H9 (cell line): ENCODE measurements at regions not wholly inside any gene's neighbourhood (a gene's known extent, or its start where the extent isn't known, plus 50 kb on each side); places are given as distances from the start of the nearest gene placed in this dataset.

Experiments used
- DNase-seq: peaks from one replicate; pipeline ENCODE4 v3.0.0-alpha.2; 2017
- H2AFZ ChIP-seq: one replicate; pipeline ENCODE4 v1.6.1; 2013; ENCODE audit warnings: mild to moderate bottlenecking, low read length, control low read depth, moderate library complexity
- H2AK5ac ChIP-seq: 2 replicates; pipeline ENCODE4 v1.6.1; 2013; ENCODE audit warnings: low read length, control low read depth, mixed read lengths; ENCODE audit not compliant: insufficient read length
- H2BK120ac ChIP-seq: one replicate; pipeline ENCODE4 v1.6.1; 2013; ENCODE audit warnings: low read depth, mild to moderate bottlenecking, low read length, control low read depth, inconsistent platforms; ENCODE audit not compliant: poor library complexity, severe bottlenecking
- H2BK12ac ChIP-seq: 2 replicates; pipeline ENCODE4 v1.6.1; 2013; ENCODE audit warnings: low read length, control low read depth, mixed read lengths, low read depth; ENCODE audit not compliant: insufficient read length
- H2BK15ac ChIP-seq: 2 replicates; pipeline ENCODE4 v1.6.1; 2013; ENCODE audit warnings: low read depth, low read length, control low read depth
- H2BK20ac ChIP-seq: one replicate; pipeline ENCODE4 v1.6.1; 2013; ENCODE audit warnings: low read depth, mild to moderate bottlenecking, low read length, control low read depth, inconsistent platforms; ENCODE audit not compliant: poor library complexity, severe bottlenecking
- H2BK5ac ChIP-seq: 2 replicates; pipeline ENCODE4 v1.6.1; 2013; ENCODE audit warnings: low read length, control low read depth, mixed read lengths; ENCODE audit not compliant: insufficient read length
- H3K14ac ChIP-seq: 2 replicates; pipeline ENCODE4 v1.6.1; 2013; ENCODE audit warnings: low read length, control low read depth; ENCODE audit not compliant: insufficient read depth
- H3K18ac ChIP-seq: 2 replicates; pipeline ENCODE4 v1.6.1; 2013; ENCODE audit warnings: low read depth, mild to moderate bottlenecking, mixed read lengths, low read length, control low read depth; ENCODE audit not compliant: insufficient read length
- H3K23ac ChIP-seq: 2 replicates; pipeline ENCODE4 v1.6.1; 2013; ENCODE audit warnings: low read length, control low read depth, mixed read lengths, low read depth; ENCODE audit not compliant: insufficient read length
- H3K23me2 ChIP-seq: 2 replicates; pipeline ENCODE4 v1.6.1; 2013; ENCODE audit warnings: low read depth, mild to moderate bottlenecking, mixed read lengths, low read length, control low read depth; ENCODE audit not compliant: insufficient read length, poor library complexity, severe bottlenecking
- H3K27ac ChIP-seq: 2 replicates; pipeline ENCODE4 v1.5.1; 2013; ENCODE audit warnings: low read length, control low read depth, mixed read lengths, low read depth; ENCODE audit not compliant: insufficient read length
- H3K27me3 ChIP-seq: 2 replicates; pipeline ENCODE4 v1.6.1; 2013; ENCODE audit warnings: low read length, control low read depth, inconsistent platforms; ENCODE audit not compliant: insufficient read depth
- H3K4ac ChIP-seq: 2 replicates; pipeline ENCODE4 v1.6.1; 2013; ENCODE audit warnings: low read depth, mild to moderate bottlenecking, control low read depth, inconsistent platforms, low read length, moderate library complexity
- H3K4me1 ChIP-seq: 2 replicates; pipeline ENCODE4 v1.6.1; 2013; ENCODE audit warnings: low read length, control low read depth, inconsistent platforms; ENCODE audit not compliant: insufficient read depth
- H3K4me2 ChIP-seq: 2 replicates; pipeline ENCODE4 v1.6.1; 2013; ENCODE audit warnings: low read length, control low read depth, mixed read lengths; ENCODE audit not compliant: insufficient read length, insufficient read depth
- H3K56ac ChIP-seq: 2 replicates; pipeline ENCODE4 v1.6.1; 2013; ENCODE audit warnings: low read depth, mild to moderate bottlenecking, mixed read lengths, low read length, control low read depth; ENCODE audit not compliant: insufficient read length
- H3K79me1 ChIP-seq: 2 replicates; pipeline ENCODE4 v1.6.1; 2013; ENCODE audit warnings: low read depth, mild to moderate bottlenecking, moderate library complexity, low read length, control low read depth, inconsistent platforms; ENCODE audit not compliant: insufficient read depth, poor library complexity, severe bottlenecking
- H3K79me2 ChIP-seq: 2 replicates; pipeline ENCODE4 v1.6.1; 2013; ENCODE audit warnings: low read length, control low read depth, inconsistent platforms; ENCODE audit not compliant: insufficient read depth
- H3K9ac ChIP-seq: 2 replicates; pipeline ENCODE4 v1.6.1; 2013; ENCODE audit warnings: low read length, control low read depth, mixed read lengths; ENCODE audit not compliant: insufficient read length; ENCODE audit errors: extremely low read depth
- H3K9me3 ChIP-seq: one replicate; pipeline ENCODE4 v1.6.1; 2013; ENCODE audit warnings: low read depth, low read length, inconsistent platforms; ENCODE audit not compliant: control insufficient read depth
- H3T11ph ChIP-seq: one replicate; pipeline ENCODE4 v1.6.1; 2013; ENCODE audit warnings: mild to moderate bottlenecking, low read length, control low read depth, inconsistent platforms
- H4K20me1 ChIP-seq: one replicate; pipeline ENCODE4 v1.6.1; 2013; ENCODE audit not compliant: control insufficient read depth, insufficient read length, insufficient read depth
- H4K5ac ChIP-seq: 2 replicates; pipeline ENCODE4 v1.6.1; 2013; ENCODE audit warnings: low read depth, mild to moderate bottlenecking, mixed read lengths, low read length, control low read depth; ENCODE audit not compliant: insufficient read length
- H4K8ac ChIP-seq: replicated peaks from 2 replicates; pipeline ENCODE4 v1.6.1; 2013; ENCODE audit warnings: low read length, control low read depth, mixed read lengths, low read depth; ENCODE audit not compliant: insufficient read length
- H4K91ac ChIP-seq: 2 replicates; pipeline ENCODE4 v1.6.1; 2013; ENCODE audit warnings: low read depth, mild to moderate bottlenecking, moderate library complexity, mixed read lengths, low read length, control low read depth; ENCODE audit not compliant: insufficient read length
- H3K27ac Mint-ChIP-seq, 3 experiments: 2 replicates in 2 of 3; 3 replicates in 1 of 3; pipeline ENCODE4 v1.8.0; 2020 to 2021; ENCODE audit warnings: mixed read lengths in 3 of 3, mild to moderate bottlenecking in 1 of 3, moderate library complexity in 1 of 3
- H3K27me3 Mint-ChIP-seq: 2 replicates; pipeline ENCODE4 v1.8.0; 2021; ENCODE audit warnings: low read depth, mild to moderate bottlenecking, moderate library complexity, mixed read lengths
- H3K36me3 Mint-ChIP-seq, 3 experiments: 2 replicates in 2 of 3; 3 replicates in 1 of 3; pipeline ENCODE4 v1.8.0; 2020 to 2021; ENCODE audit warnings: low read depth in 3 of 3, mixed read lengths in 3 of 3; ENCODE audit not compliant: insufficient read depth in 1 of 3
- H3K4me1 Mint-ChIP-seq, 2 experiments: 2 replicates each; pipeline ENCODE4 v1.8.0; 2020; ENCODE audit warnings: mixed read lengths in 2 of 2
- H3K4me3 Mint-ChIP-seq, 2 experiments: 2 replicates in 1 of 2; 3 replicates in 1 of 2; pipeline ENCODE4 v1.8.0; 2020 to 2021; ENCODE audit warnings: mild to moderate bottlenecking in 2 of 2, mixed read lengths in 2 of 2, moderate library complexity in 1 of 2
- H3K9me3 Mint-ChIP-seq, 2 experiments: 2 replicates in 1 of 2; 3 replicates in 1 of 2; pipeline ENCODE4 v1.8.0; 2020; ENCODE audit warnings: mild to moderate bottlenecking in 2 of 2, mixed read lengths in 2 of 2, moderate library complexity in 1 of 2
- CTCF ChIP-seq: fragments of 200-600 bp; sonication (generic); conservative IDR thresholded peaks from 3 replicates; pipeline ENCODE4 v1.8.0; 2021; ENCODE audit warnings: antibody characterized with exemption, mild to moderate bottlenecking

DNA sequence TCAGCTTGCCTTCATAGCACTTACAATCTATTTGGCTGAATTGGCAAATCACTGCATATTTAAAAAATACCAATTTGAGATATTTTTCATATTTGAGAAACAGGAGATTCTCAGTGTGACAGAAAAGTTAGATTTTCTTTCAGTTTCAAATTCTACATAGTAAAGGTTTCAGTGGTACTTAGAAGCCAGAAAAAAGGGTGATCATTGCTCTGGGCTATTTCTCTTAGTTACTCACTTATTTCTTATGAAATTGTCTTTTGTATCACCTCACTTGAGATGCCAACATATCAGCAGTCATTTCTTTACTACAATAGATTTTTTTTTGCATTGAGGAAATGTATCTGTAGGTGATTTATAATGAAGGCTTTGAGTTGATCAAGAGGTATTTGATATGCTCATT is 478.2 kb downstream of the GATA3 start:
- Histone ChIP-seq H3K4ac (no peak overlapping the region), H3K27me3 (no peaks in the 10 kb centered on the region), H3K79me1 (no peaks in the 10 kb centered on the region), H4K8ac (no peak overlapping the region), H3K14ac (no peak overlapping the region), H4K20me1 (no peaks in the 10 kb centered on the region), H3K4me2 (no peak overlapping the region), H2BK120ac (no peak overlapping the region), H2AFZ (no peak overlapping the region), H3K27ac (no peak overlapping the region), H3K9ac (no peak overlapping the region), H2BK12ac (no peak overlapping the region), H3K79me2 (no peaks in the 10 kb centered on the region), H3K9me3 (no peaks in the 10 kb centered on the region), H3K23ac (no peak overlapping the region), H2BK5ac (no peak overlapping the region), H4K5ac (no peak overlapping the region), H3K18ac (no peak overlapping the region), H3T11ph (no peak overlapping the region), H4K91ac (no peak overlapping the region), H2BK20ac (no peak overlapping the region), H3K23me2 (no peaks in the 10 kb centered on the region), H2BK15ac (no peak overlapping the region), H3K56ac (no peak overlapping the region), H2AK5ac (no peak overlapping the region), H3K4me1 (no peaks in the 10 kb centered on the region)
- H3K36me3 Mint-ChIP-seq: no peaks in the 10 kb centered on the region
- no peaks in the 10 kb centered on the region for H3K4me1 Mint-ChIP-seq
- no peak overlapping the region for H3K27ac Mint-ChIP-seq
- no peak for TF ChIP-seq CTCF
- H3K9me3 Mint-ChIP-seq: no peaks in the 10 kb centered on the region
- no peak for DNase-seq
- H3K4me3 Mint-ChIP-seq: no peak overlapping the region
- peaks cover 7% of the 10 kb centered on the region for H3K27me3 Mint-ChIP-seq
